ENCODE measurements at regions not wholly inside any gene's neighbourhood (a gene's known extent, or its start where the extent isn't known, plus 50 kb on each side); places are given as distances from the start of the nearest gene placed in this dataset.

- H3K4me3 ChIP-seq (ENCODE audit: low read depth, low read length): no peak overlapping the region
- no peak for TF ChIP-seq CTCF (IDR thresholded peaks at IDR 0.05; ENCODE audit: borderline replicate concordance, insufficient read depth, low read depth, low read length)
Measured at GRCh38 chr3:103624271-103624670, 1189.5 kb downstream of the ZPLD1 start.

GRCh38 chr3:103629391-103629790 lies 1194.6 kb downstream of the ZPLD1 start:
- TF ChIP-seq CTCF (IDR thresholded peaks at IDR 0.05; ENCODE audit: borderline replicate concordance, insufficient read depth, low read depth, low read length): no peak
- no peak overlapping the region for H3K4me3 ChIP-seq (ENCODE audit: low read depth, low read length)

GRCh38 chr3:103644450-103644849 lies 1209.6 kb downstream of the ZPLD1 start:
- no peak for TF ChIP-seq CTCF (IDR thresholded peaks at IDR 0.05; ENCODE audit: borderline replicate concordance, insufficient read depth, low read depth, low read length)
- H3K4me3 ChIP-seq (ENCODE audit: low read depth, low read length): no peak overlapping the region

- no peak for TF ChIP-seq CTCF (IDR thresholded peaks at IDR 0.05; ENCODE audit: borderline replicate concordance, insufficient read depth, low read depth, low read length)
Measured at GRCh38 chr3:103653996-103654395, 1219.2 kb downstream of the ZPLD1 start.

GRCh38 chr3:103657756-103658155 lies 1222.9 kb downstream of the ZPLD1 start:
- H3K4me3 ChIP-seq (ENCODE audit: low read depth, low read length): no peak overlapping the region
- TF ChIP-seq CTCF (IDR thresholded peaks at IDR 0.05; ENCODE audit: borderline replicate concordance, insufficient read depth, low read depth, low read length): no peak

More at GRCh38 chr3:103653996-103654395, 1219.2 kb downstream of the ZPLD1 start:
- H3K4me3 ChIP-seq (ENCODE audit: low read depth, low read length): no peak overlapping the region

GRCh38 chr3:103660810-103661209 lies 1226.0 kb downstream of the ZPLD1 start:
- TF ChIP-seq CTCF (IDR thresholded peaks at IDR 0.05; ENCODE audit: borderline replicate concordance, insufficient read depth, low read depth, low read length): no peak
- H3K4me3 ChIP-seq (ENCODE audit: low read depth, low read length): no peak overlapping the region

GRCh38 chr3:103662591-103662990 lies 1227.8 kb downstream of the ZPLD1 start:
- no peak for TF ChIP-seq CTCF (IDR thresholded peaks at IDR 0.05; ENCODE audit: borderline replicate concordance, insufficient read depth, low read depth, low read length)
- H3K4me3 ChIP-seq (ENCODE audit: low read depth, low read length): no peak overlapping the region
